ENCODE measurements at regions not wholly inside any gene's neighbourhood (a gene's known extent, or its start where the extent isn't known, plus 50 kb on each side); places are given as distances from the start of the nearest gene placed in this dataset.

GRCh38 chr10:120770496-120770895, 80.7 kb upstream of the WDR11 start:
- TF ChIP-seq CTCF (IDR thresholded peaks at IDR 0.05; ENCODE audit: poor library complexity): no peak
- no peak for TF ChIP-seq EZH2 (IDR thresholded peaks at IDR 0.05; ENCODE audit: borderline replicate concordance)
- no peak for TF ChIP-seq EZH2phosphoT487 (IDR thresholded peaks at IDR 0.05; ENCODE audit: low read depth, severe bottlenecking, unreplicated experiment)

Data from hepatocyte (in vitro differentiated cells).